Muscle of back (tissue), 3 donors: ENCODE measurements at regions not wholly inside any gene's neighbourhood (a gene's known extent, or its start where the extent isn't known, plus 50 kb on each side); places are given as distances from the start of the nearest gene placed in this dataset.
A peak's percentile ranks its signal among the peaks of the same experiment; 100 is the strongest.

Source experiments
- DNase-seq, 3 donors: peaks; one replicate each; pipeline versions ENCODE4 v3.0.0 to v3.0.0-alpha.2; 2013

GRCh38 chr4:11183356-11183740 is 245.3 kb downstream of the HS3ST1 start:
- peak in 2 of 3 donors; percentile 18 to 32 for DNase-seq

DNA sequence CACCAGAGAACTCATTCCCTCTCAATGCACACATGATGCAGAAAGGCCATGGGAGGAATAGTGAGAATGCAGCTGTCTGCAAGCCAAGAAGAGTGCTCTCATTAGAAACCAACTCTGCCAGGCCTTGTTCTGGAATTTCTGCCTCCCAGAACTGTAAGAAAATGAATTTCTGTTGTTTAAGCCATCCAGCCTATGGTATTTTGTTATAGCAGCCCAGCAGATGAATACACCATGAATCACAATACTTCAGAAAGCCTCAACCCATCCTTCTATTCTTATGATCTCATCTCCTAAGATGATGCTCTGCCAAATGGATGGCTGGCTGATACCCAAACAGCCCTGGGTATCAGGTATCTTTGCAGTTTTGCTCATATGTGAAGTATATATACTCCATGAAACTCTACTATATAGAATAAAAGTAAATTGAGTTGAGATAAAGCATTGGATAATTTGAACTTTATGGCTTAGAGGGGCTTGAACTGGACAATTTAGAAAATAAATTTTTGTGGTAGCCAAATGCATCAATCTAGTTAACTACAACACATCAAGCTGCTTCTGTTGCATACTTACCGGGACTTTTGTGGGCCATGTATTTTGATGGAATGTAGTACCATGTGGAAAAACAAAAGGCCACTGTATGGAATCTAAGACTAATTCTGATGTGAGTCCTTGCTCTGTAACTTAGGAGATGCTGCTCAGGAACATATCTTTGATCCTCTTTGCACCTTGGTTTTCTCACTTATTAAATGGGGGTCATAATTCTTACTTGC is 245.9 kb downstream of the HS3ST1 start:
- peak; percentile 8 to 55 (median 11) for DNase-seq

DNA sequence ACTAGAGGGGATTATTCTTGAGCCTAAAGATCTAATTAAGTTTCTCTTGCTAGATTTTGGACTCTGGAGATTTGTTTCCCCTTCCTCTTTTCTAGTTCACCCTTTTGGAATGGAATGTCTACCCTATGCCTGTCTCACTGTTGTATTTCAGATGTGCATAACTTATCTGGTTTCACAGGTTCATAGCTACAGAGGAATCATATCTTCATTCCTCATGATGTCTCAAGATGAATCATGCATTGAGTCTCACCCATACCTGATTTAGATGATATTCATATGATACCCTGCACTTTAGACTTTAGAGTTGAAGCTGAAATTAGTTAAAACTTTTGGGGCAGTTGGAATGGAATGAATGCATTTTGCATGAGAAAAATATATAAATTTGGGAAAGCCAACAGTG is 246.7 kb downstream of the HS3ST1 start:
- DNase-seq = no peak

DNA sequence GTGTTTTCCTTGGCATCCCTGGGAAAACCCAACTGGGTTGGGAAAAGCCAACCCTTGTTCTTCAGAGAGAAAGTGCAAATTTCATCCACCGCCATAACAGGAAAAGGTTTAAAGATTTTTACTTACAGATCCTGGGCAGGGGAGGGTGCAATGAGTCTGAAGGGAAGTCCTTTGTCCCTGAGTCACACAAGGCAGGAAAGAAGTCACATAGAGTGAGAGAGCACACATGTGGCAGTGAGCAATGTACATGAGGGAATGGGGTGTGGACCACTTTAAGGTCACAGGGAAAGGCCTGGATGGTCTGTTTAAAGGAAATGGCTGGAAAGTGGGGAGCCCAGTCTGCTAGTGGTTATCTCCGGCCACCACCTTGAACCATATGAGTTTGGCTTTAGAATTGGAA is 248.9 kb downstream of the HS3ST1 start:
- DNase-seq = no peak

GRCh38 chr4:11178433-11178832 is 250.3 kb downstream of the HS3ST1 start:
- DNase-seq = no peak

GRCh38 chr4:11175374-11175773 is 253.3 kb downstream of the HS3ST1 start:
- DNase-seq = no peak

GRCh38 chr4:11166606-11167005 is 262.1 kb downstream of the HS3ST1 start:
- DNase-seq = no peak

DNA sequence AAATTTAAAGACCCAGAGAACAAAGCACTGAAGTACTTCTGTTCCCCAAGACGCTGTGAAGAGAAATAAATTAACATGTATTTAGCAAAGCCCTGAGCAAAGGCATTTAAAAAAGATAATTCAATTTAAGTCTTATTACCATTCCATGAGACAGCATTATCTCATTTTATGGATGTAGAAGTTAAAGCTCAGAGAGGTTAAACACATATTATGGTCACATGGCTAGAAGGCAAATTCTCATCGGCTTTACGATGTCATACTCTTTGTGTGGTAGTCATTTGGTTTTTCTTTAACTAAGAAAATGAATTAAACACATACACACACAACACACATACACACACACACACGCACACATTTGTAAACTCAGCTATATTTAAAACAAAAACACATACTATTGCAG is 262.7 kb downstream of the HS3ST1 start:
- DNase-seq = no peak

- no peak for DNase-seq
These were observed 263.6 kb downstream of the HS3ST1 start for GRCh38 chr4:11165052-11165451.

DNA sequence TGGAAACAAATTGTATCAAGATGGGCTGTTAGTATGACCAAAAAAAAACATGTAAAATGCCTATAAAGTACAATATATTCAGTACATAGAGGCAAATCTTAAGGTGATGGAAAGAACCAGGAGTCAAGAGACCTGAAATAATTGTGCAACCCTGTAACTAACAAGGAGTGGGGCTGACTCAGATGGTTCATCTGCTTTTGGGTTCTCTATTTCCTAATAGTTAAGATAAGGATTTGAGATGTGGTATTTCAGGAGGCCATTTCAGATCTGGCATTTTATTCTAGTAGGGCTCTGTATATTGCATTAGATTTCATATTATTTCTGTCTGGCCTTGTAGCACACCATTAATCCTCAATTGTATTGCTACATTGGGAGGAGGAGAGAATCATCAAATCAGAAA is 268.4 kb downstream of the HS3ST1 start:
- DNase-seq = no peak

DNA sequence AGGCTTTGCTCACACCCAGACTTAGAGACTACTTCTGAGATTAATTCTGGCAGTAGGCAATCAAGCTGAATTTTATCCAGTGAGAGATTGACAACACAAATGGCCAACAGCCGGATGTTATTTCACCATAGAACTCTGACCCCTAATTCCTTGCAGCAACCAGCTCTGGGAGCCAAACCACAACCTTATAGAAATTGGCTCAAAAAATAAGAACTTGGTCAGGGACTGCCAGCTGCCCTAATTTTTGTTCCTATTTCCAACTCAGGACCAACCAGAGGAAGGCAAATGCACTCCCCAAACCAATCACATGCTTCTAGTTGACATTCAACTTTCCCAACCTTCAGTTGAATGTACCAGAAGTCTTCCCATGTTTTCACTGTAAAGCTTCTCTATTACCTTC is 269.7 kb downstream of the HS3ST1 start:
- DNase-seq = no peak

GRCh38 chr4:11155208-11155867 is 273.4 kb downstream of the HS3ST1 start:
- DNase-seq = peak; percentile 7 to 69 (median 30)

DNA sequence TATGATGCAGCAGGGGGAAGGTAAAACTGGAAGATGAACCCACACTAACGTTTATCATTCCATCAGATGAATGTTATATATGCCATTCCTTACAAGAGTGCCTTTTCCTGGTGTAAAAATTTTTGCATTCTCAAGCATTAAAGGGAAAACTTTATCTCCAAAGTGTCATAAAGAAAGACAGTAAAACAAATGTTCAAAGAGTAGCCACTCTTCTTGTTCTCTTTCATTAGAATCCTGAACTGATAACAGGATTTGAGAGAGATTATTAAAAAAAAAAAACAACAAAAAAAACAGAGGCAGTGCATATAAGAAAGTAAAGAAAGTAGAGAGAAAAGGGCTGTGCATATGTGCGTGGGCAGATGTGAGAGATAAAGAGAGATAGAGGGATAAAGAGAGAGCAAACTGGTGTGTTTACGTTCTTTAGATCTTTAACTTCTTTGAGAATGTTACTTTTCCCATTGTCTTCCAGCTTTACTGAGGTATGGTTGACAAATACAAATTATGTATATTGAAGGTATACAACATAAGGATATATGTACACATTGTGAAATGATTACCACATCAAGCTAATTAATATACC is 275.4 kb downstream of the HS3ST1 start:
- no peak for DNase-seq

- DNase-seq = no peak
These were observed 276.0 kb downstream of the HS3ST1 start for GRCh38 chr4:11152684-11153083.

DNA sequence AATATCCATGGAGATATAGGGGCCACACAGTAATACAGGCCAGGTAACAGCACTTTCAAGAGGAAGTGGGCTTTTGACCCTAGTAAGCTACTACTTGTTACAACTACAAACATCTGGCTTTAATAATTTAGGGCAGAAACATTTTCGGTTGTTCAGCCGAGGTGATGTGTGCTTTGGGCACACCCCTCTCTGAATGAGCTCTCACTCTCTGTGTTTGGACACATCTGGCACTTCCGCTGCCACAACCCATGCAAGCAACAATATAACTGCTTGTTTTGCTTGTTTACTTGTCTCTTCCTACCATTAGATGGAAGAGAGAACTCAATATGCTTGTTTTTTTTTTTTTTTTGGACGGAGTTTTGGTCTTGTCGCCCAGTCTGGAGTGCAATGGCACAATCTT is 277.2 kb downstream of the HS3ST1 start:
- DNase-seq = no peak

- DNase-seq = no peak
These were observed 279.0 kb downstream of the HS3ST1 start for GRCh38 chr4:11149612-11150259.

DNA sequence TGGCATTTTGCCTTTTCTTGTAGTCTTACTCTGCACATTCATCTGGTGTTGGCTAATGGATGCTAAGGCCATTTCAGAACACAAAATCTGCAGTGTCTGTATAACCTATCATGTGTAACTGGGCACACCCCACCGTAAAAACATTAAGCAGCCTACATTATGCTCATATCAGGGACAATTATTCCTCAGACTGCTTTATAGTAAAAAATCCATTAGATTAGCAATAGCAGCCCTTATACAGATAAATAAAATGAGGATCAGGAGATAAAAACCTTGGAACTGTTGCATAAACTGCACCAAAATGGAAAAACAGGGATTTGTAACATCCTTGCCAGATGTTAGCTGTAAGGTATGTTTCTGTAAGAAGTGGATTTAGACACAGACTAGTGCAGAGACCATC is 288.8 kb downstream of the HS3ST1 start:
- DNase-seq = no peak

DNA sequence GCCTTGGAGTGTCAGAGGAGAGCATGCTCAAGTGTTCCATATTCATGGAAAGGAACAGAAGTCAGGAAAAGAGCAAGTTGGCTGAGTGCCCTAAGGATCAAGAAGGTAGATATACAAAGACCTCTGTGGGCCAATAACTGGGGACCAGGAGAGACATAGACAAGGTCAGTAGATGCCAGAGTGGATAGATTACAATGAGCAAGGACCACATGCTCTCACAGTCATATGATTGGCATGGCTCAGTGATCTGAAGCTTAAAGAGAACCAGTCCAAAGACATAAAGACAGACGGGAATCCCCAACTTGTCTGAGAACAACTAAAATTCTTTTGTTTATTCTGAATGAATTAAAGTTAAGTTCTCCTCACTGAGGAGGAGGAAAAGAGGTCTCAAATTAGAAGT is 289.7 kb downstream of the HS3ST1 start:
- DNase-seq = no peak

DNA sequence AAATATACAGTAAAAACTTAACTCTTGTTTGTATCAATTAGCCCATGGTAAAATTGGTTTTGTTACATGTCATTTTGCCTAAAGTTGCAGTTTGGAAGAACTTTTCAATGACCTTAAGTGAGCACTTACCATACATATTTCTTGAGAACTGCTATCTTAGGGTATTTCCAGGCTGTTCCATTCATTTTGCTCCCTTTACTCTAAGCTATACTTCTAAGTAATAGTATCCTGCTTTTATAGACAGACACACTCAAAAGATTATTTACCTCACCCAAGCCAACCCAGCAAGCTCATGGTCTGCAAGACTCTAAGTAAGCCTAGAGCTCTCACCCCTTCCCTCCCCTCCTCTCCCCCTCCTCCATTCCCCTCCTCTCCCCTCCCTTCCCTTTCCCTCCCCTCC is 294.0 kb downstream of the HS3ST1 start:
- DNase-seq = no peak

DNA sequence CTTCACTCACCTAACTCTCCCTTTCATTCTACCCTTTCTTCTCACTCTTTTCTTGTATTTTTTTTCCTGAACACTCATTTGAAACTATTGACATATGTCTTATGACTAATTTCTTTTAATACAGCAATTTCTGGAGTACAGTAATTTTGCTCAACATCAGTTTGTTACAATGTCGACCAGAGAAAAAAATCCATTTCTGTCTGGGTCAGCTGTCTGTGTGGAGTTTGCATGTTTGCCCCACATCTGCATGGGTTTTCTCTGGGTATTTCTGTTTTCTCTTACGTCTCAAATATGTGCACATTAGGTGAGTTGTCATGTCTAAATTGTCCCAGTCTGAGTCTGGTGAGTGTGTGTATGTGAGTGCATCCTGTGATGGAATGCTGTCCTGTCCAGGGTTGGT is 294.8 kb downstream of the HS3ST1 start:
- DNase-seq = no peak

GRCh38 chr4:11132478-11132877 is 296.2 kb downstream of the HS3ST1 start:
- DNase-seq = no peak

DNA sequence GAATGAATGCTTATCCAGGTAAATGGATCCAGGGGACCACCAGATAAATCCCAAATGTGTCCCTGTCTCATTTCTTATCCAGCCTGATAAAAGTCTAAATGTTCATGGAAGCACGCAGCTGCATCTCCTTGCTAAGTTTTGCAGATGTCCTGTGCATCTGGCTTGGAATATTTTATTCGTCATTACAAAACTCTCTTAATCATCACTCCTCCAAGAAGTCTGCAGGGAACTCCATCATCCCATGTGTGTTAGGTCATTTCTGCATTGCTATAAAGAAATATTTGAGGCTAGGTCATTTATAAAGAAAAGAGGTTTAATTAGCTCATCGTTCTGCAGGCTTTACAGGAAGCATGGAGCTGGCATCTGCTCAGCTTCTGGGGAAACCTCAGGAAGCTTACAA is 297.2 kb downstream of the HS3ST1 start:
- DNase-seq = peak in 2 of 3 donors; percentile 14 to 60
